GM12873 (cell line): ENCODE measurements at regions not wholly inside any gene's neighbourhood (a gene's known extent, or its start where the extent isn't known, plus 50 kb on each side); places are given as distances from the start of the nearest gene placed in this dataset.

Experiments used
- TF ChIP-seq, protein P1 (sequence below): IDR thresholded peaks from 2 replicates; pipeline ENCODE4 v1.5.1; 2012; ENCODE audit warnings: low read depth, mild to moderate bottlenecking, moderate library complexity, low read length, control low read depth; ENCODE audit not compliant: insufficient read depth; ENCODE audit errors: missing control alignments

DNA sequence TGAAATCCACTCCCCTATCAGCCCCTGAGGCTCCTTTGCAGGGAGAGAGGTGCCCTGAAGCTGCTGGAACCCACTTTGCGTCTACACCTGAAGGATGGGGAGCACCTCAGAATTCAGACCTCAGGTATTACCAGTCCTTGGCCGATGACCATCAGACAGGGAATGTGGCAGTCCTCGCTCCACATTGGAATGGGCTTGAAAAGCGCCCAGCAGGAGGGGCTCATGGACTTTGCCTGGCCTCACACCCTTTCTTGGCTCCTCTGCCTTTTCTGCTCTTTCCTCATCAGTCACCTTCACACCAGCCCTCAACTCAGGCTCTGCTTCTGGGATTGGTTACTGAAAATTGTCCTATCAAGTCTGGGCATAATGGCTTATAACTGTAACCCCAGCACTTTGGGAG, 83.9 kb downstream of the BARX1 start:
- TF ChIP-seq, protein P1, sequence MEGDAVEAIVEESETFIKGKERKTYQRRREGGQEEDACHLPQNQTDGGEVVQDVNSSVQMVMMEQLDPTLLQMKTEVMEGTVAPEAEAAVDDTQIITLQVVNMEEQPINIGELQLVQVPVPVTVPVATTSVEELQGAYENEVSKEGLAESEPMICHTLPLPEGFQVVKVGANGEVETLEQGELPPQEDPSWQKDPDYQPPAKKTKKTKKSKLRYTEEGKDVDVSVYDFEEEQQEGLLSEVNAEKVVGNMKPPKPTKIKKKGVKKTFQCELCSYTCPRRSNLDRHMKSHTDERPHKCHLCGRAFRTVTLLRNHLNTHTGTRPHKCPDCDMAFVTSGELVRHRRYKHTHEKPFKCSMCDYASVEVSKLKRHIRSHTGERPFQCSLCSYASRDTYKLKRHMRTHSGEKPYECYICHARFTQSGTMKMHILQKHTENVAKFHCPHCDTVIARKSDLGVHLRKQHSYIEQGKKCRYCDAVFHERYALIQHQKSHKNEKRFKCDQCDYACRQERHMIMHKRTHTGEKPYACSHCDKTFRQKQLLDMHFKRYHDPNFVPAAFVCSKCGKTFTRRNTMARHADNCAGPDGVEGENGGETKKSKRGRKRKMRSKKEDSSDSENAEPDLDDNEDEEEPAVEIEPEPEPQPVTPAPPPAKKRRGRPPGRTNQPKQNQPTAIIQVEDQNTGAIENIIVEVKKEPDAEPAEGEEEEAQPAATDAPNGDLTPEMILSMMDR: no peak

DNA sequence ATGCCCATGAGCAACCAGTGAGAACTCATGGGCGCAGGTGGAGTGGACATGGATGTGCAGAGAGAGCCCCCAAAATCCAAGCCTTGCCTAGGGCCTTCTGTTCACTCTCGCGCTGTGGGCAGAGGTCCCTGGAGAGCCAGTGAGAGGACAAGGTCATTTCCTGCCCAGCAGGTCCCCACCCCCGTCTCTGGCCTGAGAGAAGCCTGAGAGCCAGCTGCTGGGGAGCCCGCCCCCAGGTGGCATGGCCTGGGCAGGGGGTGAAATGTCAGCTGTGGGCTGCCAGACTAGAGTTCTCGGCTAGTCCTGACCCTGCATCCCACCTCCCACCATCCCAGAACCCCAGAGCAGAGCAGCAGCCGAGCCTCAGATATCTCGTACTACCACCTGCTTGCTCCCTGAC, 85.3 kb downstream of the BARX1 start:
- TF ChIP-seq, protein P1: no peak

DNA sequence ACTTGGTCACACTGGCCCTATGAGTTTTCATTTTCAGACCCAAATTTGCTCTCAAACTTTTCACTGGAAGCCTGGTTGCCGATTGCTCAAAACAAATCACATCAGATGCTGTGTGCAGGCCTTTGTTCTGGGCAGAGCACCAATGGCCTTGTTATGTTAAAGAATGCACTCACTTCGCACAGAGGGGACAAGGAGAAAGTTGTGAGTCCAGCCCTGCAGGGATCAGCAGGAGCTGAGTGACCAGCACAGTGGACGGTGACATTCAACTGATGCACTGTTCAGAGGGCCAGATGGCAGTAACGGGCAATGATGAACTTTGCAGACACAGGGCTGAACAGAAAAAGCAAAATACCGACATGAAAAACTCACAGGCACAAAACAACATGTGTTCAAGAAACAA, 86.1 kb downstream of the BARX1 start:
- TF ChIP-seq, protein P1: no peak

DNA sequence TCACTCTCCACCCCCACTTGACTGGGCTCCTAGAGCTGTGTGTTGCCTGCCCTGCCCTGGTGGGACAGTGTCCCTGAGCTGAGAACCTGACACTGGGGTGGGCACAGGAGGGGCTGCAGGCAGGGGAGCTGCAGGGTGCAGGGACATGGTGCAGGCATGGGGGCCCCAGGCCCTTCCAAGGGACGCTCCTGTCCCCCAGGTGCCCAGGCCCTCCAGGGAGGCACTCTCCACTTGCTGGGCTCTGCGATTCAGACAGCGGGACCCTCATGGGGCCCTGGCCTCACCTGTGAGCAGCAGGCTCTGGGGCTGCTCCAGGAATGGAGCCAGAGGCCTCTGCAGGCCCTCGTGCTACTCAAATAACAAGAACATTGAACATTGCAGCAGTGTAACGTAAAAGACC, 89.4 kb downstream of the BARX1 start:
- TF ChIP-seq, protein P1: no peak

DNA sequence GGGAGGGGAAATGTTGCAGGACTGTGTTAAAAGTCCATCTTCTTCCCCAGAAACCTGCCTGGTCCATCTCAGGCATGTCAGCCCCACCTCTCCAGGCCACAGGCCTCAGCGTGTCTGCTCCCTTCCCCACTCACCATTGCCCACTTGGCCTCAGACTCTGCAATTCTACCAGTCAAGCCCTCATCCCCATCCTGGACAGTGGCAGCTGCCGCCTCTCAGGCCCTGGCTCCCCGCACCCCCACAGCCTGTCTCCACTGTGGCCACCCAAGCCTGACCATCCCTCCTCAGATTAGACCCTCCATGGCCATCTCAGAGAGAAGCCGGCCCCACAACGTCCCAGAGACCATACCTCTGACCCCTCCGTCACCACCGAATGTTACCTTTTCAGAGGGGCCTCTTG, 89.9 kb downstream of the BARX1 start:
- TF ChIP-seq, protein P1: no peak

DNA sequence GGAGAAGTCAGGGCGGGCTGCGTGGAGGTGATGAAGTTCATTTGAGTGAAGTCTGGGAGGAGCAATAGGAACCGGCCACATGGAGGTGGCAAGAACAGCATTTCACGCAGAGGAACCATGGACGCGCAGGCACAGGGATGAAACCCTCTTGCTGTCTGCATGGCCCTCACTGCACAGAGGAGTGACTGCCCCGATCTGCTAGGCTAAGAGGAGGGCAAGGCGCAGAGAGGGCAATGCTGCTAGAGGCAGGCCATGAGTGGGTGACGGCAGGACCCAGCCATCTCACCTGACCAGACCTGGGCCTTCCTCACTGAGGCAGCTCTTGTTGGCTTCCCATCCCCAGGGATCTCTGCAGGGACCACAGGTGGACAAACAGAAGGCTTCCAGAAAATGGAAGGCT, 90.3 kb downstream of the BARX1 start:
- TF ChIP-seq, protein P1: no peak

DNA sequence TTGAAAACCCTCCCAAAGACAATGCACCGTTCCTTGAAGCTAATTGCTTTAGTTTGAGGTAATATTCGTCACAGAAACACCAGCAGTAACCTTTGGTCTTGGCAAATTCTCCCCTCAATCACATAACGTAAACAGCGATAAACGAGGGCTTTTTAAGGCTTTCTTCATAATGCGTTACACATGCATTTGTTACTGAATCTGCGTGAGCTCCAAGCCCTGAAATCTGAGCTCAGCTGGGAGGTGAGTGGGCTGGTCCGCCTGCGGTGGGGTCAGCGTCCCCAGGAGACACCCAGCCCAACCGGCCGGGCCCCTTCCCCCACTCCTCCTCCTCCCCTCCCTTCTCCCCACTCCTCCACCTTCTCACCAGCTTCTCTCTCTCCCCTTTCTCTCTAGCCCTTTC, 91.1 kb downstream of the BARX1 start:
- TF ChIP-seq, protein P1: no peak

DNA sequence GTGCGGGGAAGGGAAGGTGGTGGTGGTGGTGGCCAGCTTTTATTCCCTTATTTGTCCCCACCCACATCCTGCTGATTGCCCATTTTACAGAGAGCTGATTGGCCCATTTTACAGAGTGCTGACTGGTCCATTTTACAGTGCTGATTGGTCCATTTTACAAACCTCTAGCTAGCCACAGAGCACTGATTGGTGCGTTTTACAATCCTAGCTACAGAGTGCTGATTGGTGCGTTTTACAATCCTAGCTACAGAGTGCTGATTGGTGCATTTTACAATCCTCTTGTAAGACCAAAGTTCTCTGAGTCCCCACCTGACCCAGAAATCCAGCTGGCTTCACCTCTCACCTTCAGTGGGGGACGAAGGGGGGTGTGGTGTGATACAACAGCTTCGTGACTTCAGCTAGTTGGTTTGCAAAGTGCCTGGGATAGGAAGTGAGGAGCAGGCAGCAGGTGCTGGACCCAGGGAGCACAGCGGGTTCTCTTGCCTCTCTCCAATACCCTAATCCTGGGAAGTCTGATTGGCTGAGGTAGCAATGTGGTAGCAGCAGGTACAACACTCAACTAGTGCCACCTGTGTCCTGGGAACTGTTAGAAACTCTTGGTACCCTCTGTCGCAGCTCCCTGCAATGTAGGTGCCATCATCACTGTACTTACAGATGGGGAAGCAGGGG, 92.1 kb downstream of the BARX1 start:
- TF ChIP-seq, protein P1: no peak
